HG03558 (cell line): ENCODE measurements at regions not wholly inside any gene's neighbourhood (a gene's known extent, or its start where the extent isn't known, plus 50 kb on each side); places are given as distances from the start of the nearest gene placed in this dataset.

Experiments
- ATAC-seq: cut with Tn5 transposase; IDR thresholded peaks from one replicate; pipeline ENCODE4 v1.9.1; 2021; ENCODE audit warnings: moderate number of reproducible peaks; ENCODE audit not compliant: unreplicated experiment; ENCODE audit errors: extremely low read depth

DNA sequence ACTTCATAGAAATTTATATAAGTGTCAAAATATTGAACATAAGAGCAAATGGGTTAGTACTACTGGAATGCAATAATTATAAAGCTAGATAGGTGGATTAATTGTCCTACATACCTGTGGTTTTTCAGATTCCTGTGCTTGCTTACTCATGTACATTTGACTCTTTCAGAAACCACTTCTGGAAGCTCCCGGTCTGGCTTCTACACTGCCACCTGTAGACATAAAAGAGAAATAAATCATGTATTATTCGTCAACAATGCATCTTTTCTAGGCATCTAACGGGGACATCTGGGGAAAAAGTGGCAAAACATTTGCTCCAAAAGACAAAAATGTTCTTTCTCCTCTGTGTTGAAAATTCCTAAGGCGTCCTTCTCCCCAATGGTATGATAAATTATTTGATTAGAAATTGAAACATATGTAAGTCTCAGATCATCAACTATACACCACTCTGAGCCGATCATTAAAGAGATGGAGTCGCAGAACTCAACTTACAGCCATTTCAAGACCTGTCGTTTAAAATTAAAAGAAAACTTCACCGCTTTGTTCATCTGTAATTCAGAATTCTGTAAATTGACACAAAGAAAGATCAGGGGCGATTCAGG lies 648.7 kb upstream of the DIPK2B start:
- ATAC-seq, result no peak

- ATAC-seq, result no peak
Measured at GRCh38 chrX:45847961-45848360, 647.3 kb upstream of the DIPK2B start.

- ATAC-seq, result no peak
Measured at GRCh38 chrX:45846328-45846727, 645.7 kb upstream of the DIPK2B start.

- no peak for ATAC-seq
Measured at GRCh38 chrX:45845142-45845541, 644.5 kb upstream of the DIPK2B start.

GRCh38 chrX:45843518-45843917 lies 642.8 kb upstream of the DIPK2B start:
- no peak for ATAC-seq

- ATAC-seq, result no peak
Measured at GRCh38 chrX:45842926-45843315, 642.2 kb upstream of the DIPK2B start.

GRCh38 chrX:45842207-45842925 lies 641.7 kb upstream of the DIPK2B start:
- ATAC-seq, result no peak

DNA sequence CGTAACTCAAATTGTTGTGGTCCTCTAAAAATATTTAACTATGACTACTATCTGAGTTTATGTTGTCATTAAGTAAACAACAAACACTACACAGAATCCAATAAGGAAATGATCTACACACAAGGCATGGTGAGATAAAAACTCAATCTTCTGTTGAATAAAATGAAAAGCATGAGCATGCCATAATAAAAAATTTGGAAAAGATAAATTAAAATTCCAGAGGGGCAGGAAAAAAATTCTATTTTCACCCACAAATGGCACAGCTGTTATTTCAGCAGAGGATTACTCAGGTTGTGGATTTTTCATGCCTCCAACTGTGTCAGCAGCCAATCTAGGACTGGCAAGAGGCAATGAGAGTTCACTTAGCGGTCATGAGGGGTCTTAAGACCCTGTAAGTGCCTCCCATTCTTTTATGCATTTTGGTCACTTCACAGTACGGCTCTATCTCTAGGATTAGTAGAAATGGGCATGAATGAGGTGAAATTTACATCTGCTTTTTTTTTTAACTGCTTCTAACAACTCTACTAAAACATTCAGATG lies 639.8 kb upstream of the DIPK2B start:
- no peak for ATAC-seq

GRCh38 chrX:45830343-45830742 lies 629.7 kb upstream of the DIPK2B start:
- no peak for ATAC-seq

DNA sequence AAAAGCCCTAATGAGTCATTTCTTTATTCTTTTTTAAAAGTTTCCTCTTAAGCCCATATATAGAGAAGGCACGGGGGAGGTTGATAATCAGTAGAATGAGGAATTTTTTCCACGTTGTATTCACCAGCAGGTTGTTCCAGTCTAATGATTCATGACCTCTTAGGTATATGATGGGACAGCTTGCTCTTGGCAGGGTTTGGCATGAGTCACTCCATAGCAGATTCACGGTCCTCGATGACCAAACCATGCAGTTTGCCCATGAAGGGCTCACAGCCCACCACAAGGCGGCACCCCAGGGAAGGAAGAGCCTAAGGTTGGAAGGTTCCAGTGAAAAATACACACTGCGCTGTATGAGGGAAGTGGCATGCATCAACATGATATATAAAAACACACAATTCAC lies 623.8 kb upstream of the DIPK2B start:
- no peak for ATAC-seq

DNA sequence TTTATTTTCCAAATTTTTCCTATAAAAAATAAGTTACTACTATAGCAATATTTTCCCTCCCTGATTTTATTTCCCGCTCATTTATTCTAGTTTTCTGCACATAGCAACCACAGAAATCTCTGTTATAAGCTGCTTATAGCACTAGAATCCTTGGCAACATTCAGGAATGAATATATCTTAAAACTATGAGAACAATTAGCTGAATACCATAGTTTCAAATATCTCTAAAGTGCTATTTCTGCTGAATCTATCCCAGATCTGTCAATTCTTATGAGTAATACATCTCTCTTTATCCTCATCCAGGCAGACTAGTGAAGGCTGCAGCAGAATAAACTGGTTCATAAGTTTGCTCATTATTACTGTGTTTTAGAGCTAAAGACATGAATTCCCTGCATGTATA lies 622.9 kb upstream of the DIPK2B start:
- no peak for ATAC-seq

DNA sequence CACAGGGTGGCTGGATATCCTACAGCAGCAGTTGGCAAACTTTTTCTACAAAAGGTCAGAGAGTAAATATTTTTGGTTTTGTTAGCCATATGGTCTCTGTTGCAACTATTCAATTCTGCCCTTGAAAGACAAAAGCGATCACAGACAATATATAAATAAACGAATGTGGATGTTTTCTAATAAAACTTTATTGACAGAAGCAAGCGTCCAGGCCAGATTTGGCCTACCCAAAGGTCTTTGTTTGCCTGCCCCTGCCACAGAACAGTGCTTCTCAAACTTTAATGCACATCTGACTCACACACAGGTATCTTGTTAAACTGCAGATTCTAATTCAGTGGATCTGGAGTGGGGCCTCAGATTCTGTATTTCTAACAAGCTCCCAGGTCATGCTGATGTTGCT lies 621.4 kb upstream of the DIPK2B start:
- no peak for ATAC-seq

DNA sequence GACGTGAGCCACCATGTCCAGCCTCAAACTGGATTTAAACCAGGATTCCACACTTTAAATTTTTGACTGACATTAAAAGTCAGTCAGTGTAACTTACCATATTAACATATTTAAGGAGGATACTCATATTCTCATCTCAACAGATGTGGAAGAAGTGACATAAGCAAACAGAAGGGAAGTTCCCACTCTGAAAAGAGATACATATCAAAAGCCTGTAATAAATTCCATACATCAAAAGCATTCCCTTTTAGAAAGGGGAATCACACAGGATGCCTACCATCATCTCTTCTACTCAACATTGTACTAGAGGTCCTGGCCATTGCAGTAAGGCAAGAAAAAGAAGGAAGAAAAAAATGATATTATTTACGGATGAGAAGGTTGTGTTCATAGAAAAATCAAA lies 618.2 kb upstream of the DIPK2B start:
- no peak for ATAC-seq

- no peak for ATAC-seq
Measured at GRCh38 chrX:45815441-45815840, 614.8 kb upstream of the DIPK2B start.

DNA sequence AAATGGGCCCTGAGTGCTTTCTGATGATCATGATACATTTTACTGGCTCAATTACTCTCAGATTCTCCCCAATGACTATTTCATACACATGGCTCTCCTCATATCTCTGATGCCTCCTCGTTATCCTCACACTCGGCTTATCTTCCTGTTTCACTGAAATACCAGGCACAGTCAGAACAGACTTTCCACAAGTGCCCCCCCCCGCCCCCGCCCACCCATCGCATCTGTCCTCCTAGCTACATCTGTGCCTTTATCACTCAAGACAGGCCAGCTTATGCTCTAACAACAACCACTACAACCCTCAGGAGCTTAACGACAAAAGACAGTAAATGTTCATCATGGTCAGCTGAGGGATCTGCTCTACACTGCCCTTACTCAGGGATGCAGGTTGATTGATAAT lies 610.6 kb upstream of the DIPK2B start:
- ATAC-seq, result no peak

- no peak for ATAC-seq
Measured at GRCh38 chrX:45807572-45808425, 607.1 kb upstream of the DIPK2B start.

DNA sequence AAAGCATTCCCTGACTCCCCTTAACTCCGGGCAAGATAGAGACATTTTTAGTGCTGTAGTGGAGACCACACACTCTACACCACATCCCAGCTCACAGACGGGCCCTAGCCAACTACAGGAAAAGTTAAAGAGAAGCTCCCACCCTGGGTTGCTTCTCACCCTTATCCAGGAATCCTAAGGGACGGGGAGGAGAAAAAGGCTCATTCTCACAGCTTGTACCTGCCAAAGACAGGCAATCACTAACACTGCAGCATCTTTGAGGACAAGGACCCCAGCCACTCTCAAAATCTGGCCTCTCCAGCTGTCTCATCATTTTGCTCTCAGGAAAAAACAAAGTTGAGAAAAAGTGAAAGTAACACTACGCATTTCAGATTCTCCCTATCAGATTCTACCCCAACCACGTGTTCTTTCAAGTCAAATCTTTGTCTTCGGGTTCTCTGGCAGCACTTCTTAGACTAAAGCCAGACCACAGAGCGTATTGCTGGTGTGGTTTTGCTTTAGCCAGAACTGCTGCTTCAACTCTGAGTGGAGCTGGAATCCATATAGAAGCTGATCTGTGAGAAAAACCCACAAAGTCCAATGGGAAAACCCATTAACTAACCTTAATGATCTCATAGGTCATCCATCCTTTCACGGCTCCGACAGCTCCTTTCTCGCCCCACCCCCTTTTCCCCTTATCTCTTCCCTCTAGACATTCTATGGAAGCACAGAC lies 605.9 kb upstream of the DIPK2B start:
- ATAC-seq, result peak; percentile 61

- no peak for ATAC-seq
Measured at GRCh38 chrX:45804276-45804675, 603.6 kb upstream of the DIPK2B start.

GRCh38 chrX:45803383-45803921 lies 602.8 kb upstream of the DIPK2B start:
- no peak for ATAC-seq

- no peak for ATAC-seq
Measured at GRCh38 chrX:45801554-45801953, 600.9 kb upstream of the DIPK2B start.
